Activated T-helper 1 cell treated with anti-CD3 and anti-CD28 coated beads, Interleukin-12 subunit alpha, Interleukin-12 subunit beta, Interleukin-2, Interleukin-4 antibody, amounts not matched to agents 30 ng/mL and 10 ng/mL and 1 ng/mL, durations not matched to agents 14 hours and 24 hours and 36 hours (primary cell): ENCODE measurements at regions not wholly inside any gene's neighbourhood (a gene's known extent, or its start where the extent isn't known, plus 50 kb on each side); places are given as distances from the start of the nearest gene placed in this dataset.
"Not testable (repeated sequence)": the region's sequence is repeated elsewhere in the genome, so short reads cannot be mapped to it uniquely, and the experiment has no call there.

Source experiments
- DNase-seq: peaks from one replicate; pipeline ENCODE4 v3.0.0; 2021; ENCODE audit warnings: low spot score
- H3K27ac Mint-ChIP-seq: one replicate; pipeline ENCODE4 v1.8.0; 2021; ENCODE audit warnings: mild to moderate bottlenecking, mixed read lengths
- H3K27me3 Mint-ChIP-seq: one replicate; pipeline ENCODE4 v1.8.0; 2022; ENCODE audit warnings: mild to moderate bottlenecking, moderate library complexity, mixed read lengths; ENCODE audit not compliant: insufficient read depth
- H3K36me3 Mint-ChIP-seq: one replicate; pipeline ENCODE4 v1.8.0; 2021; ENCODE audit warnings: low read depth, mixed read lengths
- H3K4me1 Mint-ChIP-seq: one replicate; pipeline ENCODE4 v1.8.0; 2021; ENCODE audit warnings: low read depth, mixed read lengths
- H3K4me3 Mint-ChIP-seq: one replicate; pipeline ENCODE4 v1.8.0; 2021; ENCODE audit warnings: mild to moderate bottlenecking, moderate library complexity, mixed read lengths
- H3K9me3 Mint-ChIP-seq: one replicate; pipeline ENCODE4 v1.8.0; 2021; ENCODE audit warnings: mixed read lengths
- intact Hi-C: fragments of 100-400 bp; cut with micrococcal nuclease; formaldehyde crosslinking; loops from one replicate; pipeline ENCODE4 v1.15.1; 2024

GRCh38 chr3:159667261-159667660, 321.4 kb upstream of the IL12A start:
- no peaks in the 10 kb centered on the region for H3K36me3 Mint-ChIP-seq
- H3K27ac Mint-ChIP-seq: no peak overlapping the region
- H3K4me1 Mint-ChIP-seq: no peaks in the 10 kb centered on the region
- DNase-seq: no peak
- H3K9me3 Mint-ChIP-seq: no peaks in the 10 kb centered on the region
- H3K27me3 Mint-ChIP-seq: no peaks in the 10 kb centered on the region
- intact Hi-C loops: no loop called here
- H3K4me3 Mint-ChIP-seq: no peak overlapping the region

- Mint-ChIP-seq H3K36me3 (no peaks in the 10 kb centered on the region), H3K27ac (no peak overlapping the region), H3K4me1 (no peaks in the 10 kb centered on the region), H3K4me3 (no peak overlapping the region), H3K9me3 (no peaks in the 10 kb centered on the region), H3K27me3 (no peaks in the 10 kb centered on the region)
- intact Hi-C loops: no loop called here
- DNase-seq: no peak
Observed at GRCh38 chr3:159668461-159668860, 320.2 kb upstream of the IL12A start.

- intact Hi-C loops: no loop called here
- Mint-ChIP-seq H3K4me1 (no peaks in the 10 kb centered on the region), H3K4me3 (no peak overlapping the region), H3K36me3 (no peaks in the 10 kb centered on the region), H3K27me3 (no peaks in the 10 kb centered on the region), H3K27ac (no peak overlapping the region), H3K9me3 (no peaks in the 10 kb centered on the region)
- DNase-seq: no peak
Observed at GRCh38 chr3:159668990-159669476, 319.6 kb upstream of the IL12A start.

DNA sequence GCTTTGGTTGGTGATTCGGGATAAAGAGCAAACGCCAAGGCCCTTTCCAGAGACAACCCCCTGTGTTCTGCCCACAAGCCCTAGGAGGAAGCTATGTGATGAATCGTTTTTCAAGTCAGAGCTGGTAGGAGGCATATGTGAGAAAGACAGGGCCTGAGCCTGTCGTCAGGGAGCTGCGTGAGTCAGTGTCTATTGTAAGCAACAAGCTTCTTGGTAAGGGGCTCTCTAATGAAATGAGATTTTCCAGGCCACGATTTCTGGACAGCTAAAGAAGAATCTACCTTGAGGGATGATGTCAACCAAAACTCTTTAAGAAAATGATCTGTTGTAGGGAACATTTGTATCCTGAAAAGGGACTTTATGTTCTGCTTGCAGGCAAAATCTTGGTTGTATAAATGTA, 318.9 kb upstream of the IL12A start:
- H3K27me3 Mint-ChIP-seq: no peaks in the 10 kb centered on the region
- no peaks in the 10 kb centered on the region for H3K9me3 Mint-ChIP-seq
- H3K36me3 Mint-ChIP-seq: no peaks in the 10 kb centered on the region
- no peaks in the 10 kb centered on the region for H3K4me1 Mint-ChIP-seq
- H3K4me3 Mint-ChIP-seq: no peak overlapping the region
- H3K27ac Mint-ChIP-seq: no peak overlapping the region
- intact Hi-C loops: no loop called here
- DNase-seq: no peak

GRCh38 chr3:159672728-159673688, 315.6 kb upstream of the IL12A start:
- H3K27ac Mint-ChIP-seq: no peak overlapping the region
- intact Hi-C loops: no loop called here
- H3K27me3 Mint-ChIP-seq: no peaks in the 10 kb centered on the region
- no peaks in the 10 kb centered on the region for H3K36me3 Mint-ChIP-seq
- H3K4me3 Mint-ChIP-seq: no peak overlapping the region
- no peaks in the 10 kb centered on the region for H3K9me3 Mint-ChIP-seq
- no peaks in the 10 kb centered on the region for H3K4me1 Mint-ChIP-seq
- DNase-seq: no peak

DNA sequence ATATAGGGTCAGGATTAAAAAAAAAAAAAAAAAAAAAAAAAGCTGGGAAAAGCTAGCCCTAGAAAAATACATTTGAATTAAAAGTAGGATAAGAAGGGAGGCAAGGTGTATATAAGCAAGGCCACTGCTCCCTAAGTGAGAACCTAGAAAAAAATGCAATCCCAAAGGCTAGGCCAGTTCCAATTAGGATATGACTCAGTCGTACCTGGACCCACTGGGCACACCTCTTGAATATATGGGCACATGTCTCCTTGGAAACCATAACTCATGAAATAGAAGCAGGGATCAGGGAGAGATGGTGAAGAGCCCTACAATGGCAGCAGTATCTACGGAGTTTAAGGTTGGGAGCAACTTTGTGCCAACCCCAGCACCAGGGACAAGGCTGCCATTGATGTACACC, 314.1 kb upstream of the IL12A start:
- no peaks in the 10 kb centered on the region for H3K36me3 Mint-ChIP-seq
- intact Hi-C loops: no loop called here
- no peaks in the 10 kb centered on the region for H3K27me3 Mint-ChIP-seq
- H3K4me3 Mint-ChIP-seq: no peak overlapping the region
- no peaks in the 10 kb centered on the region for H3K9me3 Mint-ChIP-seq
- no peak for DNase-seq
- H3K27ac Mint-ChIP-seq: no peak overlapping the region
- no peaks in the 10 kb centered on the region for H3K4me1 Mint-ChIP-seq

GRCh38 chr3:159675285-159675684, 313.4 kb upstream of the IL12A start:
- H3K4me3 Mint-ChIP-seq: no peak overlapping the region
- no peaks in the 10 kb centered on the region for H3K4me1 Mint-ChIP-seq
- H3K36me3 Mint-ChIP-seq: no peaks in the 10 kb centered on the region
- H3K9me3 Mint-ChIP-seq: no peaks in the 10 kb centered on the region
- H3K27ac Mint-ChIP-seq: no peak overlapping the region
- intact Hi-C loops: no loop called here
- DNase-seq: no peak
- no peaks in the 10 kb centered on the region for H3K27me3 Mint-ChIP-seq

DNA sequence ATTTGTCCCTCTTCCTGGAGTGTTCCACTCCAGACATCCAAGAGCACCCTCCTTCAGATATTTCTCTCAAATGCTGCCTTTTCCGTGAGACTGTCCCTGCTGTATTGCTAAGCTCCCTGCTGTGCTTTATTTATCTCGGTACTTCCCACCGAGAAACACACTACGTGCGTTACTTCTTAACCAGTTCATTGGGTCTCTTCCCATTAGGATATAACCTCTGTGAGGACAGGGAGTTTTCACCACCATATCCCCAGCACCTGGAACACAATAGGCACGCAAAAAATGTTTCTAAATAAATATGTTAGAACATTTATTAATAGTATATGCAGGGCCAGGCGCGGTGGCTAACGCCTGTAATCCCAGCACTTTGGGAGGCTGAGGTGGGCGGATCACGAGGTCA, 308.7 kb upstream of the IL12A start:
- H3K36me3 Mint-ChIP-seq: no peaks in the 10 kb centered on the region

DNA sequence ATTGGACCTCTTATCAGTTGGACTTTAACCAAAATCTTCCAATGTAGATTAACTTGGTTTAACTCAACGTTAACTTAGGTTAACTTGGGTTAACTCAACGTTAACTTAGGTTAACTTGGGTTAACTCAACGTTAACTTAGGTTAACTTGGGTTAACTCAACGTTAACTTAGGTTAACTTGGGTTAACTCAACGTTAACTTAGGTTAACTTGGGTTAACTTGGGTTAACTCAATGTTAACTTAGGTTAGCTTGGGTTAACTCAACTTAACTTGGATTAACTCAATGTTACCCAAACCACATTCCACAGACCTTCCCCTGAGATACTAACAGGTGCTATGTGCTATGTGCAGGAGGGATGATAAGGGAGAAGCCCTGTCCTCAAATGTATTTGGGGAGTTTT, 306.9 kb upstream of the IL12A start:
- intact Hi-C loops, H3K27ac Mint-ChIP-seq, H3K36me3 Mint-ChIP-seq: not testable (repeated sequence)

More for the DNA sequence above, 308.7 kb upstream of the IL12A start:
- DNase-seq: no peak
- H3K9me3 Mint-ChIP-seq: no peaks in the 10 kb centered on the region
- H3K27ac Mint-ChIP-seq: no peak overlapping the region
- no peak overlapping the region for H3K4me3 Mint-ChIP-seq
- no peaks in the 10 kb centered on the region for H3K4me1 Mint-ChIP-seq
- intact Hi-C loops: no loop called here
- H3K27me3 Mint-ChIP-seq: no peaks in the 10 kb centered on the region

DNA sequence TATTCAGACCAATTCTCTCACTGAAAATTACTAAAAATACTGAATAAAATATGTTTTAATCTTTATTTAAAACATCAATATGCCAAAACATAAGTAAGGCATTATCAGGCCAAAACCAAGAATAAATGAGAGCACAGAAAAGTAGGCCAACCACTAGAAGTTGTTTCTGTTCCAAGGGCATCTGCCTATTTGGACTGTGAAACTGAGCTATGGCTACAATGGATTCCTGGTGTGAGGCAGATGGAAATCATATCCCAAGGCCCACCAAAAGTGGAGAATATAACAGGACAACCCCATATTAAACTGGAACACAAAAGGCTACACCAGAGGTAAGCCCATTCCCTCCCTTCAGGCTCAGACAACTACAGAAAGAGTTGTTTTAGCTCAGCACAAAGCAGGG, 302.8 kb upstream of the IL12A start:
- DNase-seq: no peak
- intact Hi-C loops: no loop called here
- peaks cover 4% of the 10 kb centered on the region for H3K27me3 Mint-ChIP-seq
- no peaks in the 10 kb centered on the region for H3K4me1 Mint-ChIP-seq
- no peak overlapping the region for H3K27ac Mint-ChIP-seq
- H3K36me3 Mint-ChIP-seq: no peaks in the 10 kb centered on the region
- H3K4me3 Mint-ChIP-seq: no peak overlapping the region
- H3K9me3 Mint-ChIP-seq: peaks cover 5% of the 10 kb centered on the region

More for the DNA sequence above, 306.9 kb upstream of the IL12A start:
- not testable (repeated sequence) for H3K4me1 Mint-ChIP-seq, H3K4me3 Mint-ChIP-seq, H3K27me3 Mint-ChIP-seq, DNase-seq, H3K9me3 Mint-ChIP-seq

- H3K27me3 Mint-ChIP-seq: no peaks in the 10 kb centered on the region
- no peak for DNase-seq
- no peaks in the 10 kb centered on the region for H3K36me3 Mint-ChIP-seq
- no peak overlapping the region for H3K4me3 Mint-ChIP-seq
- H3K27ac Mint-ChIP-seq: no peak overlapping the region
- H3K9me3 Mint-ChIP-seq: peaks cover 7% of the 10 kb centered on the region
- intact Hi-C loops: no loop called here
- H3K4me1 Mint-ChIP-seq: no peaks in the 10 kb centered on the region
Observed at GRCh38 chr3:159693226-159693625, 295.4 kb upstream of the IL12A start.

GRCh38 chr3:159711560-159712333, 276.9 kb upstream of the IL12A start:
- Mint-ChIP-seq H3K27ac (no peak overlapping the region), H3K9me3 (no peaks in the 10 kb centered on the region), H3K27me3 (no peaks in the 10 kb centered on the region), H3K36me3 (no peaks in the 10 kb centered on the region), H3K4me3 (no peak overlapping the region), H3K4me1 (no peaks in the 10 kb centered on the region)
- no peak for DNase-seq
- intact Hi-C loops: no loop called here

- no peak overlapping the region for H3K4me3 Mint-ChIP-seq
- no peaks in the 10 kb centered on the region for H3K9me3 Mint-ChIP-seq
- intact Hi-C loops: no loop called here
- no peak overlapping the region for H3K27ac Mint-ChIP-seq
- H3K27me3 Mint-ChIP-seq: no peaks in the 10 kb centered on the region
- H3K4me1 Mint-ChIP-seq: no peaks in the 10 kb centered on the region
- H3K36me3 Mint-ChIP-seq: no peaks in the 10 kb centered on the region
- no peak for DNase-seq
Observed at GRCh38 chr3:159721324-159721723, 267.3 kb upstream of the IL12A start.
